OCI-LY7 (cell line): ENCODE measurements at regions not wholly inside any gene's neighbourhood (a gene's known extent, or its start where the extent isn't known, plus 50 kb on each side); places are given as distances from the start of the nearest gene placed in this dataset.

ENCODE experiments used
- CTCF ChIP-seq: fragments of 200-600 bp; sonication (generic); conservative IDR thresholded peaks from 2 replicates; pipeline ENCODE4 v1.5.1; 2014; ENCODE audit warnings: mild to moderate bottlenecking, antibody characterized with exemption, low read length, moderate library complexity, mixed read lengths
- EZH2phosphoT487 ChIP-seq: fragments of 200-600 bp; sonication (generic); IDR thresholded peaks from 2 replicates; pipeline ENCODE4 v1.6.1; 2018; ENCODE audit warnings: low read depth, borderline replicate concordance, mild to moderate bottlenecking, mixed run types, antibody characterized with exemption, low read length, moderate library complexity, mixed read lengths

- no peak for TF ChIP-seq CTCF
- TF ChIP-seq EZH2phosphoT487, result no peak
These were observed 69.8 kb upstream of the KMT2C start for GRCh38 chr7:152505606-152506005.
